Ectodermal cell (in vitro differentiated cells): ENCODE measurements at regions not wholly inside any gene's neighbourhood (a gene's known extent, or its start where the extent isn't known, plus 50 kb on each side); places are given as distances from the start of the nearest gene placed in this dataset.

ENCODE experiments used
- H3K27ac ChIP-seq: 2 replicates; pipeline ENCODE4 v1.7.0; 2013; ENCODE audit warnings: mild to moderate bottlenecking, low read depth, low read length; ENCODE audit not compliant: insufficient read depth, poor library complexity, severe bottlenecking
- H3K27me3 ChIP-seq: 2 replicates; pipeline ENCODE4 v1.7.0; 2013; ENCODE audit warnings: mild to moderate bottlenecking, low read length; ENCODE audit not compliant: insufficient read depth, control insufficient read depth, poor library complexity, severe bottlenecking
- H3K36me3 ChIP-seq: one replicate; pipeline ENCODE4 v1.7.0; 2013; ENCODE audit warnings: low read length; ENCODE audit not compliant: control insufficient read depth, insufficient read depth
- H3K4me1 ChIP-seq: one replicate; pipeline ENCODE4 v1.7.0; 2013; ENCODE audit warnings: low read length; ENCODE audit not compliant: control insufficient read depth, insufficient read depth
- H3K4me3 ChIP-seq: 2 replicates; pipeline ENCODE4 v1.7.0; 2013; ENCODE audit warnings: low read depth, low read length, control low read depth; ENCODE audit not compliant: insufficient read depth
- H3K9me3 ChIP-seq: 2 replicates; pipeline ENCODE4 v1.7.0; 2013; ENCODE audit warnings: mild to moderate bottlenecking, low read length, moderate library complexity; ENCODE audit not compliant: control insufficient read depth
- WGBS, 2 experiments: methylation state at CpG; one replicate each; pipeline ENCODE4 v1.1.7; 2013; ENCODE audit warnings: missing lambda C conversion rate in 2 of 2; 5-methylcytosine and 5-hydroxymethylcytosine counted together

- Histone ChIP-seq H3K4me3 (no peak overlapping the region), H3K27me3 (no peaks in the 10 kb centered on the region), H3K27ac (no peak overlapping the region), H3K36me3 (no peaks in the 10 kb centered on the region), H3K9me3 (no peaks in the 10 kb centered on the region), H3K4me1 (no peaks in the 10 kb centered on the region)
- no CpG with 5 or more reads among the region's 3 CpGs for WGBS, 2 experiments
Measured at GRCh38 chr7:53539558-53539957, 504.1 kb downstream of the POM121L12 start.

DNA sequence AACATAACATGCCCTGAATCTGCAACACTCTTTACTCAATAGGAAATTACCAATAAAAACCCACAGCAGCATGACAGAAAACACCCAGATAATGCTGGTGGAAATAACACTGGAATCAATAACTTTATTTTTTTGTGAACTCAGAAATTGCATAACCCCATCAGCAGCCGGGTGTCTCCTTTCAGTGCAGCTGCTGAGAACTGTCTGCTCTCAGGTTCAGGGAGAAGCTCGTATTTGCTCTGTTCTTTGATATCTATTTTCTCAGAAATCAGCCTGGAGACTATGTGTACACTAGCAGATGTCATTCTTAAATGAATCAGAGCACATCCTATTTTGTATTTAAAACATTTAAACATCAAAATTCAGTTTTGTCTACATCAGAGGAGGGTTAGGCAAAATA is 506.0 kb downstream of the POM121L12 start:
- no peaks in the 10 kb centered on the region for H3K4me1 ChIP-seq
- no peak overlapping the region for H3K4me3 ChIP-seq
- 95 to 98% methylated on average over 2 of the region's 2 CpGs for WGBS, 2 experiments
- no peaks in the 10 kb centered on the region for H3K36me3 ChIP-seq
- no peaks in the 10 kb centered on the region for H3K9me3 ChIP-seq
- H3K27me3 ChIP-seq: no peaks in the 10 kb centered on the region
- H3K27ac ChIP-seq: no peak overlapping the region

GRCh38 chr7:53542157-53542556 is 506.7 kb downstream of the POM121L12 start:
- H3K36me3 ChIP-seq: no peaks in the 10 kb centered on the region
- H3K27ac ChIP-seq: no peak overlapping the region
- no peak overlapping the region for H3K4me3 ChIP-seq
- no peaks in the 10 kb centered on the region for H3K9me3 ChIP-seq
- no peaks in the 10 kb centered on the region for H3K4me1 ChIP-seq
- 91 to 96% methylated on average over 4 to 5 of the region's 5 CpGs for WGBS, 2 experiments
- H3K27me3 ChIP-seq: no peaks in the 10 kb centered on the region
